Lower lobe of right lung (tissue), 2 donors: ENCODE measurements at regions not wholly inside any gene's neighbourhood (a gene's known extent, or its start where the extent isn't known, plus 50 kb on each side); places are given as distances from the start of the nearest gene placed in this dataset.
A peak's percentile ranks its signal among the peaks of the same experiment; 100 is the strongest.

Source experiments
- ATAC-seq, 2 donors: fragments of 200-7000 bp; cut with Tn5 transposase; one replicate each; pipeline ENCODE4 v1.9.1; 2020 to 2022; ENCODE audit warnings: mild to moderate bottlenecking in 2 of 2, moderate library complexity in 2 of 2
- DNase-seq: peaks from one replicate; pipeline ENCODE4 v3.0.0-alpha.2; 2020
- H3K27ac ChIP-seq: fragments of 200-600 bp; one replicate; pipeline ENCODE4 v1.8.0; 2022
- H3K27me3 ChIP-seq: fragments of 200-600 bp; one replicate; pipeline ENCODE4 v1.8.0; 2022; ENCODE audit warnings: low read depth
- H3K36me3 ChIP-seq: fragments of 200-600 bp; one replicate; pipeline ENCODE4 v1.8.0; 2022; ENCODE audit warnings: mild to moderate bottlenecking
- H3K4me1 ChIP-seq: fragments of 200-600 bp; one replicate; pipeline ENCODE4 v1.8.0; 2022
- H3K4me3 ChIP-seq: fragments of 200-600 bp; one replicate; pipeline ENCODE4 v1.8.0; 2022; ENCODE audit warnings: mild to moderate bottlenecking
- H3K9me3 ChIP-seq: fragments of 200-600 bp; one replicate; pipeline ENCODE4 v1.8.0; 2022
- CTCF ChIP-seq: fragments of 200-600 bp; IDR thresholded peaks from one replicate; pipeline ENCODE4 v1.8.0; 2022; ENCODE audit warnings: antibody characterized with exemption, mild to moderate bottlenecking
- intact Hi-C: fragments of 100-400 bp; cut with DNase I; formaldehyde crosslinking; loops from one replicate; pipeline ENCODE4 v1.11.0; 2022
- donor health status: DM: no; HTN: yes; CAD: no; lungs with severe emphysema.

GRCh38 chr3:168956076-168956475, 707.4 kb downstream of the MECOM start:
- DNase-seq (peak; percentile 49), ATAC-seq (peak; percentile 92 to 97)
- Histone ChIP-seq H3K27me3 (no peaks in the 10 kb centered on the region), H3K9me3 (no peaks in the 10 kb centered on the region), H3K4me1 (no peaks in the 10 kb centered on the region), H3K27ac (no peak overlapping the region), H3K36me3 (no peaks in the 10 kb centered on the region), H3K4me3 (no peak overlapping the region)
- no peak for TF ChIP-seq CTCF
- intact Hi-C loops: no loop called here

GRCh38 chr3:168952551-168952950, 711.0 kb downstream of the MECOM start:
- Histone ChIP-seq H3K4me3 (no peak overlapping the region), H3K27me3 (no peaks in the 10 kb centered on the region), H3K36me3 (no peaks in the 10 kb centered on the region), H3K4me1 (no peaks in the 10 kb centered on the region), H3K27ac (no peak overlapping the region), H3K9me3 (no peaks in the 10 kb centered on the region)
- DNase-seq (no peak), ATAC-seq (no peak)
- intact Hi-C loops: no loop called here
- TF ChIP-seq CTCF: no peak

GRCh38 chr3:168951884-168952283, 711.6 kb downstream of the MECOM start:
- H3K9me3 ChIP-seq: no peaks in the 10 kb centered on the region
- intact Hi-C loops: no loop called here
- no peaks in the 10 kb centered on the region for H3K27me3 ChIP-seq
- no peak for ATAC-seq
- no peaks in the 10 kb centered on the region for H3K4me1 ChIP-seq
- H3K36me3 ChIP-seq: no peaks in the 10 kb centered on the region
- TF ChIP-seq CTCF: no peak
- no peak for DNase-seq
- no peak overlapping the region for H3K27ac ChIP-seq
- no peak overlapping the region for H3K4me3 ChIP-seq

GRCh38 chr3:168951368-168951767, 712.1 kb downstream of the MECOM start:
- Histone ChIP-seq H3K27me3 (no peaks in the 10 kb centered on the region), H3K36me3 (no peaks in the 10 kb centered on the region), H3K27ac (no peak overlapping the region), H3K9me3 (no peaks in the 10 kb centered on the region), H3K4me1 (no peaks in the 10 kb centered on the region), H3K4me3 (no peak overlapping the region)
- DNase-seq (no peak), ATAC-seq (no peak)
- intact Hi-C loops: no loop called here
- no peak for TF ChIP-seq CTCF

GRCh38 chr3:168950622-168951021, 712.9 kb downstream of the MECOM start:
- Histone ChIP-seq H3K4me3 (no peak overlapping the region), H3K4me1 (no peaks in the 10 kb centered on the region), H3K27me3 (no peaks in the 10 kb centered on the region), H3K9me3 (no peaks in the 10 kb centered on the region), H3K27ac (no peak overlapping the region), H3K36me3 (no peaks in the 10 kb centered on the region)
- intact Hi-C loops: no loop called here
- TF ChIP-seq CTCF: no peak
- DNase-seq (no peak), ATAC-seq (no peak)

GRCh38 chr3:168939651-168940238, 723.8 kb downstream of the MECOM start:
- Histone ChIP-seq H3K36me3 (no peaks in the 10 kb centered on the region), H3K4me1 (no peaks in the 10 kb centered on the region), H3K4me3 (no peak overlapping the region), H3K27me3 (no peaks in the 10 kb centered on the region), H3K9me3 (no peaks in the 10 kb centered on the region), H3K27ac (no peak overlapping the region)
- no peak for ATAC-seq
- intact Hi-C loops: no loop called here
- no peak for DNase-seq
- TF ChIP-seq CTCF: no peak
